Panc1 (cell line): ENCODE measurements at regions not wholly inside any gene's neighbourhood (a gene's known extent, or its start where the extent isn't known, plus 50 kb on each side); places are given as distances from the start of the nearest gene placed in this dataset.

Experiments
- ATAC-seq: fragments of 200-7000 bp; cut with Tn5 transposase; 2 replicates; pipeline ENCODE4 v1.9.1; 2020; ENCODE audit warnings: mild to moderate bottlenecking, moderate library complexity
- BruUV-seq: library from RNA; stranded (reverse); fragments of 400-500 nt; replicated peaks from 2 replicates; lab custom pipeline; 2021; lab: Mats Ljungman, UMichigan
- CTCF ChIA-PET: fragments of 300-600 bp; sonication (Branson Sonifier 250); formaldehyde crosslinking; loops from one replicate; lab custom pipeline; 2022; ENCODE audit warnings: antibody characterized with exemption; lab: Charles Lee
- POLR2A ChIA-PET: fragments of 300-600 bp; sonication (Branson Sonifier 250); formaldehyde crosslinking; loops from one replicate; lab custom pipeline; 2022; ENCODE audit warnings: antibody characterized with exemption; lab: Charles Lee
- DNase-seq: peaks from one replicate; pipeline ENCODE4 v3.0.0-alpha.2; 2010; ENCODE audit warnings: low read depth, low spot score
- H3K27ac ChIP-seq: 2 replicates; pipeline ENCODE4 v1.5.1; 2011; ENCODE audit warnings: mild to moderate bottlenecking, low read length, inconsistent platforms
- H3K27me3 ChIP-seq: fragments of 200-500 bp; sonication (Bioruptor generic); 2 replicates; pipeline ENCODE4 v1.6.0; 2014; ENCODE audit warnings: low read length, inconsistent platforms; ENCODE audit not compliant: control insufficient read depth, insufficient read depth
- H3K36me3 ChIP-seq: fragments of 200-500 bp; sonication (Bioruptor generic); 2 replicates; pipeline ENCODE4 v1.5.1; 2014; ENCODE audit warnings: inconsistent platforms, mild to moderate bottlenecking, low read length, moderate library complexity; ENCODE audit not compliant: control insufficient read depth, insufficient read depth
- H3K4me1 ChIP-seq: 2 replicates; pipeline ENCODE4 v1.5.1; 2011; ENCODE audit warnings: inconsistent platforms, mild to moderate bottlenecking, low read length, moderate library complexity; ENCODE audit not compliant: control insufficient read depth, insufficient read depth
- H3K4me3 ChIP-seq, 2 experiments: 2 replicates each; pipeline ENCODE4 v1.5.1; 2011 to 2012; ENCODE audit warnings: low read depth in 2 of 2, low read length in 2 of 2, mild to moderate bottlenecking in 2 of 2, inconsistent platforms in 1 of 2, moderate library complexity in 1 of 2
- H3K9me3 ChIP-seq: fragments of 200-500 bp; sonication (Bioruptor generic); 2 replicates; pipeline ENCODE4 v1.5.1; 2014; ENCODE audit warnings: low read depth, mild to moderate bottlenecking, inconsistent platforms, low read length, moderate library complexity; ENCODE audit not compliant: control insufficient read depth, insufficient read depth
- POLR2AphosphoS5 ChIP-seq: IDR thresholded peaks from 2 replicates; pipeline ENCODE4 v1.6.1; 2012; ENCODE audit warnings: mild to moderate bottlenecking, low read depth, low read length, moderate library complexity
- SIN3A ChIP-seq: IDR thresholded peaks from 2 replicates; pipeline ENCODE4 v1.6.1; 2012; ENCODE audit warnings: low read depth, mild to moderate bottlenecking, low read length, moderate library complexity, borderline replicate concordance; ENCODE audit not compliant: insufficient read depth
- TCF7L2 ChIP-seq: IDR thresholded peaks from 2 replicates; pipeline ENCODE4 v1.6.1; 2011; ENCODE audit warnings: mild to moderate bottlenecking, low read depth, low read length, inconsistent platforms
- in situ Hi-C: cut with HindIII; loops from 2 replicates; pipeline ENCODE4 v1.10.0; 2016; ENCODE audit warnings: low sequenced_read_pairs, low pct_unique_long_range_greater_than_20kb
- intact Hi-C: fragments of 100-400 bp; cut with micrococcal nuclease; formaldehyde crosslinking; loops from one replicate; pipeline ENCODE4 v1.10.0; 2022; ENCODE audit not compliant: unreplicated experiment
- TF ChIP-seq, protein P1 (sequence below): fragments of 450-650 bp; IDR thresholded peaks from 2 replicates; pipeline ENCODE4 v1.5.1; 2017; ENCODE audit warnings: mild to moderate bottlenecking
- TF ChIP-seq, protein P2 (sequence below), 2 experiments: IDR thresholded peaks; 2 replicates each; pipeline ENCODE4 v1.6.1; 2011 to 2012; ENCODE audit warnings: low read depth in 2 of 2, control low read depth in 1 of 2, low read length in 1 of 2, mild to moderate bottlenecking in 1 of 2, moderate library complexity in 1 of 2; ENCODE audit not compliant: insufficient read depth in 1 of 2

DNA sequence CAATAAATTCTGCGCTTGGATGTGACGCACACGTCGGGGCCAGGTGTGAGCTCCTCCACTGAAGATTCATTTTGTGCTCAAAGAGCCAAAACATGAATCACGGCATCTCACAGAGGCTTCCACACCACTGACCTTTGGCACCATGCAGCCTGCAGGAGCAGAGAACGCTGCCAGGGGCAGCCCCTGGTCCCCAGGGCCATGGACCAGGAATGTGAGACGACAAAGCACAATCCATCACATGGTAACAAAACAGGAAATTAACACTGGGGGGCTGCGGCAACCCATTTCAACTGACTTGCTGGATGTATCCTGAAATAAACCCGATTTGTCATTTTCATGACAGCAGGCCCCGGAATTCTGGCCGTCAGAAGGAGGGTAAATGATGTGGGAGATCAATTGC is 167.5 kb upstream of the IGF1R start:
- ChIA-PET CTCF (no interaction called here), POLR2A (no interaction called here)
- no TSS peak for BruUV-seq
- Histone ChIP-seq H3K4me3 (no peak overlapping the region), H3K4me1 (no peaks in the 10 kb centered on the region), H3K27me3 (no peaks in the 10 kb centered on the region; the same call in 1 of the 2 replicates), H3K9me3 (peaks cover 22% of the 10 kb centered on the region), H3K27ac (no peak overlapping the region), H3K36me3 (no peaks in the 10 kb centered on the region)
- ATAC-seq (no peak), DNase-seq (no peak)
- in situ Hi-C loops (no loop called here), intact Hi-C loops (no loop called here)
- TF ChIP-seq POLR2AphosphoS5 (no peak), TCF7L2 (no peak), SIN3A (no peak)
- TF ChIP-seq, protein P1, sequence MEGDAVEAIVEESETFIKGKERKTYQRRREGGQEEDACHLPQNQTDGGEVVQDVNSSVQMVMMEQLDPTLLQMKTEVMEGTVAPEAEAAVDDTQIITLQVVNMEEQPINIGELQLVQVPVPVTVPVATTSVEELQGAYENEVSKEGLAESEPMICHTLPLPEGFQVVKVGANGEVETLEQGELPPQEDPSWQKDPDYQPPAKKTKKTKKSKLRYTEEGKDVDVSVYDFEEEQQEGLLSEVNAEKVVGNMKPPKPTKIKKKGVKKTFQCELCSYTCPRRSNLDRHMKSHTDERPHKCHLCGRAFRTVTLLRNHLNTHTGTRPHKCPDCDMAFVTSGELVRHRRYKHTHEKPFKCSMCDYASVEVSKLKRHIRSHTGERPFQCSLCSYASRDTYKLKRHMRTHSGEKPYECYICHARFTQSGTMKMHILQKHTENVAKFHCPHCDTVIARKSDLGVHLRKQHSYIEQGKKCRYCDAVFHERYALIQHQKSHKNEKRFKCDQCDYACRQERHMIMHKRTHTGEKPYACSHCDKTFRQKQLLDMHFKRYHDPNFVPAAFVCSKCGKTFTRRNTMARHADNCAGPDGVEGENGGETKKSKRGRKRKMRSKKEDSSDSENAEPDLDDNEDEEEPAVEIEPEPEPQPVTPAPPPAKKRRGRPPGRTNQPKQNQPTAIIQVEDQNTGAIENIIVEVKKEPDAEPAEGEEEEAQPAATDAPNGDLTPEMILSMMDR, result no peak
- TF ChIP-seq, protein P2, sequence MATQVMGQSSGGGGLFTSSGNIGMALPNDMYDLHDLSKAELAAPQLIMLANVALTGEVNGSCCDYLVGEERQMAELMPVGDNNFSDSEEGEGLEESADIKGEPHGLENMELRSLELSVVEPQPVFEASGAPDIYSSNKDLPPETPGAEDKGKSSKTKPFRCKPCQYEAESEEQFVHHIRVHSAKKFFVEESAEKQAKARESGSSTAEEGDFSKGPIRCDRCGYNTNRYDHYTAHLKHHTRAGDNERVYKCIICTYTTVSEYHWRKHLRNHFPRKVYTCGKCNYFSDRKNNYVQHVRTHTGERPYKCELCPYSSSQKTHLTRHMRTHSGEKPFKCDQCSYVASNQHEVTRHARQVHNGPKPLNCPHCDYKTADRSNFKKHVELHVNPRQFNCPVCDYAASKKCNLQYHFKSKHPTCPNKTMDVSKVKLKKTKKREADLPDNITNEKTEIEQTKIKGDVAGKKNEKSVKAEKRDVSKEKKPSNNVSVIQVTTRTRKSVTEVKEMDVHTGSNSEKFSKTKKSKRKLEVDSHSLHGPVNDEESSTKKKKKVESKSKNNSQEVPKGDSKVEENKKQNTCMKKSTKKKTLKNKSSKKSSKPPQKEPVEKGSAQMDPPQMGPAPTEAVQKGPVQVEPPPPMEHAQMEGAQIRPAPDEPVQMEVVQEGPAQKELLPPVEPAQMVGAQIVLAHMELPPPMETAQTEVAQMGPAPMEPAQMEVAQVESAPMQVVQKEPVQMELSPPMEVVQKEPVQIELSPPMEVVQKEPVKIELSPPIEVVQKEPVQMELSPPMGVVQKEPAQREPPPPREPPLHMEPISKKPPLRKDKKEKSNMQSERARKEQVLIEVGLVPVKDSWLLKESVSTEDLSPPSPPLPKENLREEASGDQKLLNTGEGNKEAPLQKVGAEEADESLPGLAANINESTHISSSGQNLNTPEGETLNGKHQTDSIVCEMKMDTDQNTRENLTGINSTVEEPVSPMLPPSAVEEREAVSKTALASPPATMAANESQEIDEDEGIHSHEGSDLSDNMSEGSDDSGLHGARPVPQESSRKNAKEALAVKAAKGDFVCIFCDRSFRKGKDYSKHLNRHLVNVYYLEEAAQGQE (IDR thresholded peaks at IDR 0.05; ENCODE audit: insufficient read depth in 1 of 2, low read depth in 2 of 2, low read length in 1 of 2), result no peak

DNA sequence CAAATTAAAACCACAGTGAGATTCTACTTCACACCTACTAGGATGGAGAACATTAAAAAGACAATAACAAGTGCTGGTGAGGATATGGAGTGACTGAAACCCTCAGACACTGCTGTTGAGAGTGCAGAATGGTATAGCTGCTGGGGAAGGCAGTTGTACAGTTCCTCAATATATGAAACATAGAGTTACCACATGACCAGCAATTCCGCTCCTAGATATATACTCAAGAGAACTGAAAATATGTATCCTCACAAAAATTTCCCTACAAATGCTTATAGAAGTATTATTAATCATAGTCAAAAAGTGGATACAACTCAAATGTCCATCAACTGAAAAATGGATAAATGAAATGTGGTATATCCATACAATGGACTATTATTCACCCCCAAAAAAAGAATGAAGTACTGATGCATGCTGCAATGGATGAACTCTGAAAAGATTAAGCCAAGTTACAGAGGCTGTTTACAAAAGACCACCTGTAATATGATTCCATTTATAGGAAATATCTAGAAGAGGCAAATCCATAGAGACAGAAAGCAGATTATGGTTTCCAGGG is 164.7 kb upstream of the IGF1R start:
- BruUV-seq, result no TSS peak
- peaks cover 3% of the 10 kb centered on the region; the same call in 1 of the 2 replicates for H3K9me3 ChIP-seq
- CTCF ChIA-PET, result no interaction called here
- TF ChIP-seq, protein P2 (IDR thresholded peaks at IDR 0.05; ENCODE audit: insufficient read depth in 1 of 2, low read depth in 2 of 2, low read length in 1 of 2), result no peak
- TF ChIP-seq TCF7L2, result no peak
- TF ChIP-seq SIN3A, result no peak
- no peak for TF ChIP-seq POLR2AphosphoS5
- TF ChIP-seq, protein P1, result no peak
- no peak for DNase-seq
- H3K4me1 ChIP-seq, result no peaks in the 10 kb centered on the region
- ATAC-seq, result no peak
- H3K27ac ChIP-seq, result no peak overlapping the region
- POLR2A ChIA-PET, result interaction anchor here (0.6 kb wide), 1 partner anchor 32 kb away, joined by 6 read pairs; no protein-coding TSS in a partner anchor
- no peaks in the 10 kb centered on the region; the same call in 1 of the 2 replicates for H3K27me3 ChIP-seq
- in situ Hi-C loops (no loop called here), intact Hi-C loops (no loop called here)
- no peaks in the 10 kb centered on the region for H3K36me3 ChIP-seq
- no peak overlapping the region for H3K4me3 ChIP-seq
